ENCODE measurements at regions not wholly inside any gene's neighbourhood (a gene's known extent, or its start where the extent isn't known, plus 50 kb on each side); places are given as distances from the start of the nearest gene placed in this dataset.
A peak's percentile ranks its signal among the peaks of the same experiment; 100 is the strongest.

GRCh38 chr18:25510096-25510495 is 158.1 kb upstream of the ZNF521 start:
- Histone ChIP-seq H3K9ac (ENCODE audit: low read length) (no peak overlapping the region), H3K4me3 (ENCODE audit: control extremely low read depth in 1 of 5, extremely low read depth in 1 of 5, insufficient read depth in 1 of 5, low read depth in 2 of 5, low read length in 4 of 5) (no peak overlapping the region), H3K27ac (ENCODE audit: low read length in 2 of 2) (no peak overlapping the region), H2AFZ (ENCODE audit: insufficient read depth, low read depth, low read length, poor library complexity, severe bottlenecking) (no peak overlapping the region), H3K4me1 (ENCODE audit: control insufficient read depth in 2 of 2, insufficient read depth in 2 of 2, low read length in 2 of 2) (no peaks in the 10 kb centered on the region), H3K79me2 (ENCODE audit: control insufficient read depth, insufficient read depth, low read length) (no peaks in the 10 kb centered on the region), H3K9me3 (ENCODE audit: control extremely low read depth in 1 of 3, control insufficient read depth in 2 of 3, insufficient read depth in 1 of 3, low read length in 2 of 3) (no peaks in the 10 kb centered on the region), H4K20me1 (ENCODE audit: control insufficient read depth, insufficient read depth, low read length, poor library complexity, severe bottlenecking) (no peaks in the 10 kb centered on the region), H3K27me3 (replicated peaks in 1 of 4; ENCODE audit: control extremely low read depth in 1 of 4, control insufficient read depth in 3 of 4, insufficient read depth in 4 of 4, low read length in 3 of 4) (no peaks in the 10 kb centered on the region), H3K36me3 (replicated peaks in 1 of 2; ENCODE audit: control extremely low read depth in 1 of 2, control insufficient read depth in 1 of 2, extremely low read depth in 1 of 2, insufficient read depth in 2 of 2, low read length in 1 of 2) (no peaks in the 10 kb centered on the region), H3K4me2 (replicated peaks; ENCODE audit: low read depth, low read length, poor library complexity, severe bottlenecking) (no peak overlapping the region)
- POLR2A ChIA-PET: no interaction called here
- no peak overlapping the region for H3K27ac Mint-ChIP-seq
- TF ChIP-seq, protein P1, sequence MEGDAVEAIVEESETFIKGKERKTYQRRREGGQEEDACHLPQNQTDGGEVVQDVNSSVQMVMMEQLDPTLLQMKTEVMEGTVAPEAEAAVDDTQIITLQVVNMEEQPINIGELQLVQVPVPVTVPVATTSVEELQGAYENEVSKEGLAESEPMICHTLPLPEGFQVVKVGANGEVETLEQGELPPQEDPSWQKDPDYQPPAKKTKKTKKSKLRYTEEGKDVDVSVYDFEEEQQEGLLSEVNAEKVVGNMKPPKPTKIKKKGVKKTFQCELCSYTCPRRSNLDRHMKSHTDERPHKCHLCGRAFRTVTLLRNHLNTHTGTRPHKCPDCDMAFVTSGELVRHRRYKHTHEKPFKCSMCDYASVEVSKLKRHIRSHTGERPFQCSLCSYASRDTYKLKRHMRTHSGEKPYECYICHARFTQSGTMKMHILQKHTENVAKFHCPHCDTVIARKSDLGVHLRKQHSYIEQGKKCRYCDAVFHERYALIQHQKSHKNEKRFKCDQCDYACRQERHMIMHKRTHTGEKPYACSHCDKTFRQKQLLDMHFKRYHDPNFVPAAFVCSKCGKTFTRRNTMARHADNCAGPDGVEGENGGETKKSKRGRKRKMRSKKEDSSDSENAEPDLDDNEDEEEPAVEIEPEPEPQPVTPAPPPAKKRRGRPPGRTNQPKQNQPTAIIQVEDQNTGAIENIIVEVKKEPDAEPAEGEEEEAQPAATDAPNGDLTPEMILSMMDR (IDR thresholded peaks at IDR 0.05): no peak
- TF ChIP-seq EZH2 (IDR thresholded peaks at IDR 0.05; ENCODE audit: borderline replicate concordance, insufficient read depth, low read depth, low read length, poor library complexity, severe bottlenecking): no peak
- CTCF ChIA-PET: no interaction called here
- WGBS (ENCODE audit: insufficient coverage): no CpG with 5 or more reads among the region's 2 CpGs
- DNase-seq: no peak
- peaks cover 3% of the 10 kb centered on the region for H3K27me3 Mint-ChIP-seq
- H3K9me3 Mint-ChIP-seq (ENCODE audit: insufficient read depth): no peaks in the 10 kb centered on the region
- peak; percentile 31 for ATAC-seq (ENCODE audit: low read depth)
- no peak overlapping the region for H3K4me3 Mint-ChIP-seq
- peaks cover 5% of the 10 kb centered on the region for H3K4me1 Mint-ChIP-seq
- intact Hi-C loops (cut with micrococcal nuclease): loop anchor here (10.0 kb wide), 1 partner anchor 65 kb away; no protein-coding TSS in a partner anchor

DNA sequence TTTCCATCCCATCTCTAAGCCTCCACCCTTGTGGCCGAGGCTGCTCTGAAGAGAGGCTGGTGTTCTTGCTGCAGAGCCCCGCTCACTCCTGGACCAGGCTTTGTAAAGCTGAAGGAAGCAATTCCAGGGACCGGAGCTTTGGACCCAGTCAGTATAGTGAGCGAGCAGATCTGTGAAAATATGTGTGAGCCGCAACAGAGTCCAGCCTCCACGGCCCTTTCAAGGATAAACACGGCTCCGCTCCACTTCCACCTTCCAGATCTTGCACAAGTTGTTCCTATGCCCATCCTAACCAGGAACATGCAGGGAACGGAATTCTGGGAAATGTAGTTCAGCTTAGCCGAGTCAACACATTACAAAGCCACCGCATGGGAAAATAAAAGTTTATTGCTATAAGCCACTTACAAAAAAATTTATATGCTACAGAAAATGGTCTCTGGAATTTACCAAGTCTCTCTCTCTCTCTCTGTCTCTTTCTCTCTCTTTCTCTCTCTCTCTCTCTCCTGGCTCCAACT is 151.7 kb upstream of the ZNF521 start:
- Histone ChIP-seq H3K27ac (ENCODE audit: low read length in 2 of 2) (no peak overlapping the region), H3K36me3 (replicated peaks in 1 of 2; ENCODE audit: control extremely low read depth in 1 of 2, control insufficient read depth in 1 of 2, extremely low read depth in 1 of 2, insufficient read depth in 2 of 2, low read length in 1 of 2) (no peaks in the 10 kb centered on the region), H3K27me3 (replicated peaks in 1 of 4; ENCODE audit: control extremely low read depth in 1 of 4, control insufficient read depth in 3 of 4, insufficient read depth in 4 of 4, low read length in 3 of 4) (peaks cover 0 to 5% (median 0%) of the 10 kb centered on the region in 4 experiments), H4K20me1 (ENCODE audit: control insufficient read depth, insufficient read depth, low read length, poor library complexity, severe bottlenecking) (no peaks in the 10 kb centered on the region), H3K4me2 (replicated peaks; ENCODE audit: low read depth, low read length, poor library complexity, severe bottlenecking) (peak overlapping the region; percentile 41), H2AFZ (ENCODE audit: insufficient read depth, low read depth, low read length, poor library complexity, severe bottlenecking) (no peak overlapping the region), H3K4me1 (ENCODE audit: control insufficient read depth in 2 of 2, insufficient read depth in 2 of 2, low read length in 2 of 2) (peaks cover 0 to 3% of the 10 kb centered on the region in 2 donors), H3K79me2 (ENCODE audit: control insufficient read depth, insufficient read depth, low read length) (no peaks in the 10 kb centered on the region), H3K4me3 (ENCODE audit: control extremely low read depth in 1 of 5, extremely low read depth in 1 of 5, insufficient read depth in 1 of 5, low read depth in 2 of 5, low read length in 4 of 5) (no peak overlapping the region), H3K9me3 (ENCODE audit: control extremely low read depth in 1 of 3, control insufficient read depth in 2 of 3, insufficient read depth in 1 of 3, low read length in 2 of 3) (peaks cover 0 to 3% (median 0%) of the 10 kb centered on the region in 3 donors), H3K9ac (ENCODE audit: low read length) (no peak overlapping the region)
- H3K27me3 Mint-ChIP-seq: peaks cover 15% of the 10 kb centered on the region
- H3K9me3 Mint-ChIP-seq (ENCODE audit: insufficient read depth): no peaks in the 10 kb centered on the region
- H3K4me1 Mint-ChIP-seq: no peaks in the 10 kb centered on the region
- intact Hi-C loops (cut with micrococcal nuclease): no loop called here
- TF ChIP-seq, protein P1 (IDR thresholded peaks at IDR 0.05): no peak
- TF ChIP-seq EZH2 (IDR thresholded peaks at IDR 0.05; ENCODE audit: borderline replicate concordance, insufficient read depth, low read depth, low read length, poor library complexity, severe bottlenecking): no peak
- 22% methylated on average over 8 of the region's 11 CpGs for WGBS (ENCODE audit: insufficient coverage)
- DNase-seq: no peak
- POLR2A ChIA-PET: no interaction called here
- no peak overlapping the region for H3K27ac Mint-ChIP-seq
- CTCF ChIA-PET: no interaction called here
- no peak overlapping the region for H3K4me3 Mint-ChIP-seq
- no peak for ATAC-seq (ENCODE audit: low read depth)

Measured in B cell (primary cell).